ENCODE measurements at regions not wholly inside any gene's neighbourhood (a gene's known extent, or its start where the extent isn't known, plus 50 kb on each side); places are given as distances from the start of the nearest gene placed in this dataset.
"Not testable (repeated sequence)": the region's sequence is repeated elsewhere in the genome, so short reads cannot be mapped to it uniquely, and the experiment has no call there.

DNA sequence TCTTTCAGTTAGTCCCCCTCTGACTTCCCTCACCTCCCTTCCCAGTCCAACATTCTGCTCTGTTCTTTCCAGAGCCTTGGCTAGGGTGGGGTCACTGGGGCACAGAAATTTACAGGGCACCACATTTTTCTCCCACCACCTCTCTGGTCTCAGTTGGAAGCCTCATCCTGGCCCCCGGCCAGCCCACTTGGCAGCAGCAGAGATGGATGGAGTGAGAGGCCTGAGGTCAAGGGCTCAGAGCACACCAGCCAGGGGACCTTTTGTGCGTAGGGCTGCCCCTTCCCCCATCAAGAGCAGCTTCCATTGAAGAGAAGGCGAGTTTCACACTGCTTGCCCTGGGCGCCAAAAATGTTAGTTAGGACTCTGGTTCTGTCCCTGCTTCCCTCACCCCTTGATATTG is 230.9 kb downstream of the SOX3 start:
- DNase-seq: peak; percentile 29 to 39 (median 33)
- Histone ChIP-seq H3K27ac (ENCODE audit: low read depth in 1 of 2, low read length in 1 of 2) (no peak overlapping the region), H3K9me3 (ENCODE audit: control insufficient read depth in 4 of 4, insufficient read depth in 3 of 4, low read length in 3 of 4) (peaks cover 0 to 5% (median 2%) of the 10 kb centered on the region in 4 donors), H3K4me3 (no peak overlapping the region), H3K9ac (ENCODE audit: insufficient read depth in 1 of 2, low read length in 2 of 2) (no peak overlapping the region), H3K4me1 (ENCODE audit: control insufficient read depth in 5 of 5, insufficient read depth in 5 of 5, low read length in 5 of 5) (peaks cover 0 to 7% (median 0%) of the 10 kb centered on the region in 5 donors), H3K27me3 (ENCODE audit: control insufficient read depth in 3 of 3, insufficient read depth in 3 of 3, low read length in 2 of 3) (no peaks in the 10 kb centered on the region), H3K36me3 (ENCODE audit: control insufficient read depth in 4 of 4, insufficient read depth in 4 of 4, low read length in 4 of 4) (no peaks in the 10 kb centered on the region)
- no peak for ATAC-seq (ENCODE audit: insufficient read depth, low FRiP score)
- WGBS, 2 donors: 53 to 59% methylated on average over 3 to 4 of the region's 4 CpGs
- TF ChIP-seq, protein P1, sequence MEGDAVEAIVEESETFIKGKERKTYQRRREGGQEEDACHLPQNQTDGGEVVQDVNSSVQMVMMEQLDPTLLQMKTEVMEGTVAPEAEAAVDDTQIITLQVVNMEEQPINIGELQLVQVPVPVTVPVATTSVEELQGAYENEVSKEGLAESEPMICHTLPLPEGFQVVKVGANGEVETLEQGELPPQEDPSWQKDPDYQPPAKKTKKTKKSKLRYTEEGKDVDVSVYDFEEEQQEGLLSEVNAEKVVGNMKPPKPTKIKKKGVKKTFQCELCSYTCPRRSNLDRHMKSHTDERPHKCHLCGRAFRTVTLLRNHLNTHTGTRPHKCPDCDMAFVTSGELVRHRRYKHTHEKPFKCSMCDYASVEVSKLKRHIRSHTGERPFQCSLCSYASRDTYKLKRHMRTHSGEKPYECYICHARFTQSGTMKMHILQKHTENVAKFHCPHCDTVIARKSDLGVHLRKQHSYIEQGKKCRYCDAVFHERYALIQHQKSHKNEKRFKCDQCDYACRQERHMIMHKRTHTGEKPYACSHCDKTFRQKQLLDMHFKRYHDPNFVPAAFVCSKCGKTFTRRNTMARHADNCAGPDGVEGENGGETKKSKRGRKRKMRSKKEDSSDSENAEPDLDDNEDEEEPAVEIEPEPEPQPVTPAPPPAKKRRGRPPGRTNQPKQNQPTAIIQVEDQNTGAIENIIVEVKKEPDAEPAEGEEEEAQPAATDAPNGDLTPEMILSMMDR (IDR thresholded peaks at IDR 0.05; ENCODE audit: control extremely low read depth, extremely low read depth): no peak

DNA sequence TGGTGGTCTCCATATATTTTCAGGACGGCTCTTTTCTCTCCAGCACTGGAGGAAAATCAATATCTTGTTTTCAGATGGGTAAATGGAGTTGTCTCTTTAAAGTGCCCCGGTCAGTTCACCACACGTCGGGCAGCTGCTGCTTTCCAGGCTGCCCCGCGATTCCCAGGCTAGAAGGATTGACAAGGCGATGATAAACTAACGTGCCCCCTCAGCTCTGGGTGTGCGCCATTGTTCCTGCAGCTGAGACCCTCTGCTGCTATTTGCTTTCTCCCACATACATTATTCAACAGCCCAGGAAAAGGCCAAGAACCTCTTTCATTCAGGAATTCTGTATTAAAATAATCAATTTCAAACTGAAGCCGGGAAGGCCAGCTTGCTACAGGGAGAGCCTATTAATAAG is 254.5 kb downstream of the SOX3 start:
- ATAC-seq (ENCODE audit: insufficient read depth, low FRiP score): no peak

DNA sequence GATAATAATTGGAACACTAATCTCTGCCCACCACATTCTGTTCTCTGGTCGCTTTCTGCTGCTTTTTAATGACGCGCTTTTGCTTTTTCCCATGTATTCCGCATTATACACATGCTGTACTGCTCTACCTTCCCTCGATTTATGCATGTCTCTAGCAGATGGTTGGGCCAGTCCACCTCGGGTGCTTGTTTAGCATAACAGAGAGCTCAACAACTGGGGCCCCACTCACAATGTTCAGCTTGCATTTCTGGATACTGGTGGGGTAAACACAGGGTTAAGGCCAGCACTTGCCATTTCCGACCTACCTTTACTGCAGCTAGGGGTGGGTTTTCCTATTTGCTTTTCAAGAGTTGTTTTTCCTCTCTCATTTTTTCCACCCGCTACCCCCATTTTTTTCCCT is 255.8 kb downstream of the SOX3 start:
- ATAC-seq (ENCODE audit: insufficient read depth, low FRiP score): no peak
- TF ChIP-seq, protein P1 (IDR thresholded peaks at IDR 0.05; ENCODE audit: control extremely low read depth, extremely low read depth): no peak
- 57 to 66% methylated on average over 8 of the region's 8 CpGs for WGBS, 2 donors

More for the DNA sequence above, 254.5 kb downstream of the SOX3 start:
- Histone ChIP-seq H3K9ac (ENCODE audit: insufficient read depth in 1 of 2, low read length in 2 of 2) (no peak overlapping the region), H3K27me3 (ENCODE audit: control insufficient read depth in 3 of 3, insufficient read depth in 3 of 3, low read length in 2 of 3) (peaks cover 0 to 7% (median 0%) of the 10 kb centered on the region in 3 donors), H3K9me3 (ENCODE audit: control insufficient read depth in 4 of 4, insufficient read depth in 3 of 4, low read length in 3 of 4) (peaks cover 0 to 2% (median 0%) of the 10 kb centered on the region in 4 donors), H3K27ac (ENCODE audit: low read depth in 1 of 2, low read length in 1 of 2) (no peak overlapping the region), H3K36me3 (ENCODE audit: control insufficient read depth in 4 of 4, insufficient read depth in 4 of 4, low read length in 4 of 4) (no peaks in the 10 kb centered on the region), H3K4me1 (ENCODE audit: control insufficient read depth in 5 of 5, insufficient read depth in 5 of 5, low read length in 5 of 5) (no peaks in the 10 kb centered on the region), H3K4me3 (no peak overlapping the region)
- 40 to 58% methylated on average over 9 to 10 of the region's 10 CpGs for WGBS, 2 donors
- DNase-seq: no peak
- TF ChIP-seq, protein P1 (IDR thresholded peaks at IDR 0.05; ENCODE audit: control extremely low read depth, extremely low read depth): no peak

DNA sequence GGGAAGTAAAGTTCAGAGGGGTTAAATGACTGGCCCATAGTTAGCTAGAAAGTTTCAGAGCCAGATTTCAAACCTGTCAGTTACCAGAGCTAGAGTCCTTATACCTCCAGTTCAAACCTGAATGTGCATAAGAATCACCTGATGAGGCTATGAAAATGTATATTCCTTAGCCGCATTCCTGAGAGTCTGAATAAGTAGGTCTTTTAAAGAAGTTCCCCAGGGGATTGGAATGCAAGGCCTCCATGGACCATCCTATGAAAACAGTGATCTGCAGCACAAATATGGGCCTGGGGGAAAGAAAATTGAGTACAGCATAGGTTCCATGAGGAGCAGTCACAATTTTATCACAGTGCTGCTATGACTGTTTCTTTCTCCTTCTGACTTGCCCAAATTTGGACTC is 263.9 kb upstream of the CXorf66 start:
- Histone ChIP-seq H3K9ac (ENCODE audit: insufficient read depth in 1 of 2, low read length in 2 of 2) (no peak overlapping the region), H3K36me3 (ENCODE audit: control insufficient read depth in 4 of 4, insufficient read depth in 4 of 4, low read length in 4 of 4) (no peaks in the 10 kb centered on the region), H3K4me1 (ENCODE audit: control insufficient read depth in 5 of 5, insufficient read depth in 5 of 5, low read length in 5 of 5) (no peaks in the 10 kb centered on the region), H3K27ac (ENCODE audit: low read depth in 1 of 2, low read length in 1 of 2) (no peak overlapping the region), H3K4me3 (no peak overlapping the region), H3K9me3 (ENCODE audit: control insufficient read depth in 4 of 4, insufficient read depth in 3 of 4, low read length in 3 of 4) (no peaks in the 10 kb centered on the region), H3K27me3 (ENCODE audit: control insufficient read depth in 3 of 3, insufficient read depth in 3 of 3, low read length in 2 of 3) (no peaks in the 10 kb centered on the region)
- 23 to 38% methylated on average over 1 of the region's 1 CpG for WGBS, 2 donors
- TF ChIP-seq, protein P1 (IDR thresholded peaks at IDR 0.05; ENCODE audit: control extremely low read depth, extremely low read depth): no peak
- DNase-seq (no peak), ATAC-seq (ENCODE audit: insufficient read depth, low FRiP score) (no peak)

More for the DNA sequence above, 255.8 kb downstream of the SOX3 start:
- no peak overlapping the region for H3K27ac ChIP-seq (ENCODE audit: low read depth in 1 of 2, low read length in 1 of 2)
- DNase-seq: no peak
- no peak overlapping the region for H3K9ac ChIP-seq (ENCODE audit: insufficient read depth in 1 of 2, low read length in 2 of 2)
- H3K9me3 ChIP-seq (ENCODE audit: control insufficient read depth in 4 of 4, insufficient read depth in 3 of 4, low read length in 3 of 4): no peaks in the 10 kb centered on the region
- H3K36me3 ChIP-seq (ENCODE audit: control insufficient read depth in 4 of 4, insufficient read depth in 4 of 4, low read length in 4 of 4): no peaks in the 10 kb centered on the region
- peaks cover 0 to 7% (median 0%) of the 10 kb centered on the region in 3 donors for H3K27me3 ChIP-seq (ENCODE audit: control insufficient read depth in 3 of 3, insufficient read depth in 3 of 3, low read length in 2 of 3)
- no peaks in the 10 kb centered on the region for H3K4me1 ChIP-seq (ENCODE audit: control insufficient read depth in 5 of 5, insufficient read depth in 5 of 5, low read length in 5 of 5)
- no peak overlapping the region for H3K4me3 ChIP-seq

DNA sequence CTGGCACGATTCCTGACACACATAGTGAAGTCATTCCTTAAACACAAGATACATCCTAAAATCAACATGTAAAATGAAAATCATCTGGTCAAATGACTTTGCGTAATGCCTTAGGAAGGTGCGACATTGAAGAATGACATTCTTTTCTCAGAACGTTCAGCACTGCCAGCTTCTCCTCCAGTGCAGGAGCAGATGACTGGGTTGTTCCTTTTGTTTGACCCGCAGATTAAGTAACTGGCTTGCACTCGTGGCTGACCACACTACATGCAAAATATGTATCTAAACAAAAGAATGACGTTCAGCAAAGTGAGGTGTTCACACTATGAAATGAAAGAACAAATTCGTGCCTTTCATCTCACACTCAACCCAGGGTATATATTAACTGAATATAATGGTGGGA is 260.7 kb upstream of the CXorf66 start:
- not testable (repeated sequence) for H3K27me3 ChIP-seq (ENCODE audit: control insufficient read depth in 3 of 3, insufficient read depth in 3 of 3, low read length in 2 of 3); ATAC-seq (ENCODE audit: insufficient read depth, low FRiP score); H3K4me1 ChIP-seq (ENCODE audit: control insufficient read depth in 5 of 5, insufficient read depth in 5 of 5, low read length in 5 of 5); H3K9me3 ChIP-seq (ENCODE audit: control insufficient read depth in 4 of 4, insufficient read depth in 3 of 4, low read length in 3 of 4); DNase-seq; H3K4me3 ChIP-seq; H3K27ac ChIP-seq (ENCODE audit: low read depth in 1 of 2, low read length in 1 of 2); H3K36me3 ChIP-seq (ENCODE audit: control insufficient read depth in 4 of 4, insufficient read depth in 4 of 4, low read length in 4 of 4); H3K9ac ChIP-seq (ENCODE audit: insufficient read depth in 1 of 2, low read length in 2 of 2)
- 43 to 58% methylated on average over 5 to 8 of the region's 8 CpGs for WGBS, 2 donors
